ENCODE measurements at regions not wholly inside any gene's neighbourhood (a gene's known extent, or its start where the extent isn't known, plus 50 kb on each side); places are given as distances from the start of the nearest gene placed in this dataset.
"Not testable (repeated sequence)": the region's sequence is repeated elsewhere in the genome, so short reads cannot be mapped to it uniquely, and the experiment has no call there.

DNA sequence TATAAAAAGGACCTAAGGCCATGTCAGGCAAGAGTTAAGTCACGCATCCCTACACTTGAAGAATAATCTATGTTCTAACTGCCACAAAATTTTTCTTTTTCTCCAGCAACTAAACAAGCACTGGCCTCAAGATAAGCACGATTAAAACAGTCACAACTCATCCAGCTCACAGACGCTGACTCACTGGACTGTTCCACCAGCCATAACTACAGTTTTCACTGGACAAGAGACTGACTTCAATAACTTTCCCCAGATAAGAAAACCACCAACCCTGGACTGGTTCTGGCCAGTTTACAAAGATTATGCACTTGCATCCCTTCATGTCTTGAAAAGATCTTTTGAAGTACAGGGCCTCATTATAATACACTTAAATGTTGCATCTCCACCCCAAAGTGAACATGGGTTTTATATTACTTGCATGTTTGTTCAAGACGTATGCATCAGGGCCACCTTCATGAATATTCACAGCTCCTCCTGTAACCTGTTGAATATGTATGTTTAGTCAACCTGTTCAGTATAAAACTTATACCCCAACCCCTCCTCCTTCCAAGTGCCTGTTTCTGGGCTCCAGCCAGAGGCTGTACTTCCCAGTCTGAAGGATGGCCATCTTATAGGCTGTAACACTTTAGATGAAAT lies 129.3 kb upstream of the EPB41L4A start:
- peaks cover 21% of the 10 kb centered on the region for H3K27me3 Mint-ChIP-seq
- H3K4me3 Mint-ChIP-seq = no peak overlapping the region

DNA sequence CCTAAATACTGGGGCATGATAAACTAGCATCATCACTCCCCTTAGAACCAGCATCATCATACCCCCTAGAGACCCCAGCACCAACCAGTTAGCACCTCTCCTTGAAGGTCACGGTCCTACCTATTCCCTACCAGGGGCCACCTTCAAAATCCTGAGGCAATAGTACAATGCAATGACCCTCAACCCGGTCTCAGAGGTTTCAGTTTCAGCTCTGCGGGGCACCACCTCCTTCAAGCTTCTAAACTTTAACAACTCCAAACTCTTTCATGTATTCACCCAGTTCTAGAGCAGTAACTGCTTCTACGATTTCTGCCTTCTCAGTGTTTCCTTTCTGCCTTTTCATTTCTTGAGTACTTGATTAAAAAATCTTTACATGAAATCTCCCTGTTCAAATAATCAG lies 130.1 kb upstream of the EPB41L4A start:
- Mint-ChIP-seq H3K36me3 (no peaks in the 10 kb centered on the region), H3K4me3 (no peak overlapping the region), H3K27me3 (peaks cover 21% of the 10 kb centered on the region), H3K9me3 (ENCODE audit: low read depth) (no peaks in the 10 kb centered on the region), H3K4me1 (peaks cover 3% of the 10 kb centered on the region), H3K27ac (no peak overlapping the region)
- DNase-seq = no peak
- CTCF ChIA-PET = interaction anchor here (2.7 kb wide), 1 partner anchor 208 kb away, joined by 13 read pairs; no protein-coding TSS in a partner anchor
- no peak for ATAC-seq

More for the DNA sequence above, 129.3 kb upstream of the EPB41L4A start:
- CTCF ChIA-PET = no interaction called here
- no peak for DNase-seq
- Mint-ChIP-seq H3K4me1 (peaks cover 3% of the 10 kb centered on the region), H3K27ac (no peak overlapping the region), H3K9me3 (ENCODE audit: low read depth) (no peaks in the 10 kb centered on the region), H3K36me3 (no peaks in the 10 kb centered on the region)
- ATAC-seq = no peak

DNA sequence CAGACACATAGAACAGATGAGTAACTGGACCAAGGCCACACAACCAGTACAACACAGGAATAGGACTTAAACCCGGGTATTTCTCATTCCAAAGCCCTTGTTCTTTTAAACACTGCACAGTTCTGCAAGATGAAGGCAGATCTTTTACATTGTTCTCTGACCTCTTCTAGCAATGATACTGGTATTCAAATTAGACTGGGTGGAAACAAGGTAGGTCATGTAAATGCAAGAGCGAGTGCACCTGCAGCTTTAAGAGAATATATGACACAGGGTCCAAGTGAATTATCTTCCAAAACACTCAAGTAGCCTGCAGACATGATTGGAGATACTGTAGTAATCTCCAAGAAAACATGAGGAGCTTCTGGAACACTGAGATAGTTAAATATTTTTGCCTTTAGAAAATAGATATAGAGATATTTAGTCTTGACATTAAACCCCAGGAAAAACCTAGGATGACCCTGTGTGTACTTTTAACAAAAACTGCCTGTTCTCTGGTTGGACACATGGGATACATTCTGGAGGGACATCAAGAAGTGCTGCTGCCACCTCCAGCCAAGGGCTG lies 130.6 kb upstream of the EPB41L4A start:
- ATAC-seq = no peak

DNA sequence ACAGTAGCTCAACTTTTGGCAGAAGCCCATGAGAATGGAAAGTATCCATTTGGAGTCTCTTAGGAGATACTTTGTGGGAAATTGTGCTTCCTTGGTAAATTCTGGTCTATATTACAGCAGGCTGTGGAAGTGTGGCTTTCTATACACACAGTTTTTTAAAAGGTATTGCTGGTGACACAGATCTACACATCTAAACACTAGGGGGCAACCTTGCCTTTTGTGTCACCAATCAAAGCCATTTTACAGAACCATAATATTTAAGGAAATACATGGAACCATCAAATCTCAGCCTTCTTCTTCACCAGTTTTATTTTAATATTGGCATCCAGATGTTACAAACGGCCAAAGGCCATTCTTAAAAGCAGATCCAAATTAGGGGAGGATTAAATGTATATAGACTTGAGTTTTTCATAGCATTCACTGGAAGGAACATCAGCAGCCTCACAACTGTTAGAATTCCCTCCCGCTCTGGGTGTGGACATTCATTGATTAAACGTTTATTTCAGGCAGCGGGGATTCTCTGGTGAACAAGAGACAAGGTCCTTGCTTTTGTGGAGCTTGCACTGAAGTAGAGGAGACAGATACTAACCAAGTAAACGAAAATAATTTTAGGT lies 132.4 kb upstream of the EPB41L4A start:
- peaks cover 3% of the 10 kb centered on the region for H3K4me1 Mint-ChIP-seq
- H3K27ac Mint-ChIP-seq = no peak overlapping the region
- H3K36me3 Mint-ChIP-seq = no peaks in the 10 kb centered on the region
- peaks cover 13% of the 10 kb centered on the region for H3K27me3 Mint-ChIP-seq
- no peak overlapping the region for H3K4me3 Mint-ChIP-seq
- CTCF ChIA-PET = interaction anchor here (0.6 to 2.7 kb wide), 13 partner anchors 11 to 1055 kb away, joined by 3 to 13 read pairs (median 3); no protein-coding TSS in a partner anchor
- no peaks in the 10 kb centered on the region for H3K9me3 Mint-ChIP-seq (ENCODE audit: low read depth)
- DNase-seq (peak; percentile 49), ATAC-seq (peak; percentile 45)

More for the DNA sequence above, 130.6 kb upstream of the EPB41L4A start:
- Mint-ChIP-seq H3K4me3 (no peak overlapping the region), H3K27ac (no peak overlapping the region), H3K27me3 (peaks cover 16% of the 10 kb centered on the region), H3K36me3 (no peaks in the 10 kb centered on the region), H3K9me3 (ENCODE audit: low read depth) (no peaks in the 10 kb centered on the region), H3K4me1 (peaks cover 3% of the 10 kb centered on the region)
- DNase-seq = no peak
- CTCF ChIA-PET = interaction anchor here (1.6 to 2.7 kb wide), 2 partner anchors 9 to 208 kb away, joined by 8 to 13 read pairs; no protein-coding TSS in a partner anchor

DNA sequence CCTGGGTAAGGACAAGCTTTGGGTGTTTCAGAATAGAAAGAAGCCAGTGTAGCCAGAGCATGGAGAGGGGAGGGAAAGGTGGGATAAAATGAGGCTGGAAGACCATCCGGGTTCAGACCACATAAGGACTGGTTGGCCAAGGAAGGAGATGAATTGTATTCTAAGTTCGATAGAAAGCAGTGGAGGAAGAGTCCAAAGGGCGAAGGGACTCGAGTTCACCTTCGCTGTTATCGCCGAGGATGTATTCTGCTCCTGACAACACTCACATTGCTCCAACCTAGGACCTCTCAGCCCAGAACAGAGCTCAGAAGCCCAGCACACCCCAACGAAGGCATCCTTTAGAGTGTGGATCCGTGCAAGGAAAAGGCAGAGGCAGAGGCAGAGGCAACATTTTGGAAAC lies 133.1 kb upstream of the EPB41L4A start:
- Mint-ChIP-seq H3K36me3 (no peaks in the 10 kb centered on the region), H3K27me3 (peaks cover 13% of the 10 kb centered on the region), H3K27ac (no peak overlapping the region), H3K9me3 (ENCODE audit: low read depth) (no peaks in the 10 kb centered on the region), H3K4me1 (peaks cover 3% of the 10 kb centered on the region), H3K4me3 (no peak overlapping the region)
- CTCF ChIA-PET = interaction anchor here (0.6 to 2.7 kb wide), 6 partner anchors 53 to 410 kb away, joined by 3 to 16 read pairs (median 5); no protein-coding TSS in a partner anchor
- ATAC-seq (no peak), DNase-seq (no peak)

DNA sequence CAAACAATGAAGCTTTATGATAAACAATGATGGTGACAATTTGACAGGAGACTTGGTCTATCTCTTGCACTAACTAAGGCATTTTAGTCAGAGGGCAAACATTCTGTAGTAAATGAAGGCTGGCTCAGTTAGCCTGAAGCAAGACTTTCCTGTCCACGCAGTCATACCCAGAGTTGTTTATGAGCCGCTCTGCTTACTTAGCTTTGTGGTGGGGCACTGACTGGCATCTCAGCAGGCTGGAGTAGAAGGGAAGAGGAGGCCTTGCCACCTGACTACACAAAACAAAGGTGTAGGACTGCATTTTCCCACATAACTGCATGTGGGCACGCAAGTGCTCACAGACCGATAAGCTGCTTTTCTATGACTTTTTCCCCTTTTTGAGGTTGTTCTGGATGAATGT lies 133.7 kb upstream of the EPB41L4A start:
- ATAC-seq = no peak
- CTCF ChIA-PET = interaction anchor here (0.7 to 2.7 kb wide), 5 partner anchors 52 to 443 kb away, joined by 3 to 16 read pairs (median 3); no protein-coding TSS in a partner anchor
- H3K4me3 Mint-ChIP-seq = no peak overlapping the region
- no peak for DNase-seq
- H3K4me1 Mint-ChIP-seq = peaks cover 3% of the 10 kb centered on the region
- H3K27me3 Mint-ChIP-seq = peaks cover 13% of the 10 kb centered on the region
- H3K36me3 Mint-ChIP-seq = no peaks in the 10 kb centered on the region
- no peak overlapping the region for H3K27ac Mint-ChIP-seq
- no peaks in the 10 kb centered on the region for H3K9me3 Mint-ChIP-seq (ENCODE audit: low read depth)

DNA sequence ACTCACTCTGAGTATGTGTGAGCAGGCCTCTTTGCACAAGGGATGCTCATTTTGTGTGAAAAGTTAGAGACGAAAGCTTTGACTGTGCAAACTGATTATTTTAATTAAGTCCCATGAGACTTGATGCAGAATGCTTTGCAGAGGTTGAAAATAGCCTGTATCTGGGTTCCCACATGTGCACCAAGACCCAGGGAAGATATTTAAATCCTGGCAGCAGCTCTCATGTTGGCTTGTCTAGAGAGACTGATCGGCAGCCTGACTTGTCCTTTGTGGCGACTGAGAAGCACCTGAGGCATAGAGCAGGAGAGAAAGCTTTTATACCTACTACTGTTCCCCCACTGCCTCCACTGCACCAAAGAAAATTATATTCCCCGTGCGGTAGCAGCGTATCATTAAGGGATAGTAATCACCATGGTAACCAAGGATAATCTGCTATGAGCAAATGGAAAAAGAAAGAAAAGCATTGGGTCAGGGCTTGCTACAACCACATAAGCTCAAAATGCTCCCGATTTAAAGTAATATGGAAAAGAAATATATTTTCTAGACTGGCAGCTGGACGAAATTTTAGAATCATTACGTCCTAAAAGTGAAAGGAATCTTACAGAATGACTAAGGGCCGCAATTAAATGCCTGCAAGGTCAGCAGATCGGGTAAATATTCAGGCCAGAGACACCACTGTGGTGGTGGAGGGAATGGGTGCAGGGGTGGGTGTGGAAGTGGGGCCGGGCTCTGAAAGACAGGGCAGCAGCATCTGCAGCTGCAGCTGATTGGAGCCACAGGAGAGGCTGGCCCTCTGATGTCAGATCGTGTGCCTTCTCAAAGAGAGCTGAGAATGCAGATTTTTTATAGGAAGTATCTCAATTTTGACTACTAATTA lies 135.3 kb upstream of the EPB41L4A start:
- peaks cover 1% of the 10 kb centered on the region for H3K4me1 Mint-ChIP-seq
- CTCF ChIA-PET = interaction anchor here (1.2 to 1.6 kb wide), 3 partner anchors 67 to 442 kb away, joined by 3 to 5 read pairs (median 3); no protein-coding TSS in a partner anchor
- H3K9me3 Mint-ChIP-seq (ENCODE audit: low read depth) = no peaks in the 10 kb centered on the region
- H3K27me3 Mint-ChIP-seq = peaks cover 7% of the 10 kb centered on the region
- DNase-seq (no peak), ATAC-seq (no peak)
- no peaks in the 10 kb centered on the region for H3K36me3 Mint-ChIP-seq
- H3K27ac Mint-ChIP-seq = no peak overlapping the region
- H3K4me3 Mint-ChIP-seq = no peak overlapping the region

DNA sequence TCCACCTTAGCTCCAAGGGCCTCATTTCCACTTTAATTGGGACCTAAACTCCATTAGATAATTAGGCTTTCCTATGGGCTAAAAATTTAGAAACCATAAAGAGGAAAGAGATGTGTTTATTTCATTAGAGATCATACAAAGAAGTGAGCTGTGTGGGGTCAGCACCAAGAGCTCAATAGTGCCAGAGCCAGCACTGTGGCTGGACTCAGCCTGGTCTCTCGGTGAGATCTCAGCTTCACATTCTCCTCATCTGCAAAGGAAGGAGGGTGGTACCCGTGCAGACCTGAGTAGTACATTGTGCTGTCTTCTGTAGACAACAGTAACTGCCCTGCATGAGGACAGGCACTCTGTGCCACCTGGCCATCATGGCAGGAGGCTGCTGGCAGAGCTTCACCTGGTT lies 136.1 kb upstream of the EPB41L4A start:
- Mint-ChIP-seq H3K9me3 (ENCODE audit: low read depth) (no peaks in the 10 kb centered on the region), H3K4me3 (no peak overlapping the region), H3K36me3 (no peaks in the 10 kb centered on the region), H3K27ac (no peak overlapping the region), H3K27me3 (no peaks in the 10 kb centered on the region), H3K4me1 (no peaks in the 10 kb centered on the region)
- CTCF ChIA-PET = interaction anchor here (1.2 to 1.6 kb wide), 2 partner anchors 66 to 203 kb away, joined by 3 to 5 read pairs; no protein-coding TSS in a partner anchor
- ATAC-seq (no peak), DNase-seq (no peak)

DNA sequence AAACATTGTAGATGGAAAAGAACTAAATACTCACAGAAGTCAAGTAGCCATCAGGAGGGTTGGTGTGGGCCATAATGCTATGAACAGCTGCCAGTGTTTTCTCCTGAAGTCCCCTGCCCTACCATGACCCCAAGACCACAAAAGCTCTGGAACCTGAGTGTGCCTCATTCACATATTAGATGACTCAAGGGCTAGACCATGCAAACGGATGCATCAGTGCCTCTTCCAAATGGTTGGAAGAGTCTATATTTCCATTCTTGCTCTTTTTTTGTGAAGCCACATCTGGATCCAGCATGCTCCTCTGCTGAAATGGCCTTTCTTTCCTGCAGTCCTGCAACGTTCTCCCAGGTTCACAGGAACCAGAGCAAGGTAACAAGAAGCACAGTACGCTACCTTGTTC lies 136.6 kb upstream of the EPB41L4A start:
- Mint-ChIP-seq H3K27ac (no peak overlapping the region), H3K36me3 (no peaks in the 10 kb centered on the region), H3K27me3 (no peaks in the 10 kb centered on the region), H3K4me1 (no peaks in the 10 kb centered on the region), H3K9me3 (ENCODE audit: low read depth) (no peaks in the 10 kb centered on the region), H3K4me3 (no peak overlapping the region)
- DNase-seq = no peak
- CTCF ChIA-PET = interaction anchor here (1.2 to 1.6 kb wide), 2 partner anchors 65 to 202 kb away, joined by 3 to 5 read pairs; no protein-coding TSS in a partner anchor
- no peak for ATAC-seq

DNA sequence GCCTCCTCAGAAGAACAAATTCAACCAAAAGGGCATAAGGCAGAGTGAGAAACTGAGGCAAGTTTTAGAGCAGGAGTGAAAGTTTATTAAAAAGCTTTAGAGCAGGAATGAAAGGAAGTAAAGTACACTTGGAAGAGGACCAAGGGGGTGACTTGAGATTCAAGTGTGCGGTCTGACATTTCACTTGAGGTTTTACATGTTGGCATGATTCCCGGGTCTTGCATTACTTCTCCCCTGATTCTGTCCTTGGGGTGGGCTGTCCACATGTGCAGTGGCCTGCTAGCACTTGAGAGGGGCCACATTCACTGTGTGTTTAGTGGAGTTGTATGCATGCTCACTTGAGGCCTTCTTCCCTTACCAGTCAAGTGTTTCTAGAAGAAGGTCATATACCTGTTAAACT lies 140.4 kb upstream of the EPB41L4A start:
- DNase-seq; H3K36me3 Mint-ChIP-seq; H3K27me3 Mint-ChIP-seq; H3K4me3 Mint-ChIP-seq; ATAC-seq; H3K9me3 Mint-ChIP-seq (ENCODE audit: low read depth); H3K27ac Mint-ChIP-seq; H3K4me1 Mint-ChIP-seq; CTCF ChIA-PET: not testable (repeated sequence)

DNA sequence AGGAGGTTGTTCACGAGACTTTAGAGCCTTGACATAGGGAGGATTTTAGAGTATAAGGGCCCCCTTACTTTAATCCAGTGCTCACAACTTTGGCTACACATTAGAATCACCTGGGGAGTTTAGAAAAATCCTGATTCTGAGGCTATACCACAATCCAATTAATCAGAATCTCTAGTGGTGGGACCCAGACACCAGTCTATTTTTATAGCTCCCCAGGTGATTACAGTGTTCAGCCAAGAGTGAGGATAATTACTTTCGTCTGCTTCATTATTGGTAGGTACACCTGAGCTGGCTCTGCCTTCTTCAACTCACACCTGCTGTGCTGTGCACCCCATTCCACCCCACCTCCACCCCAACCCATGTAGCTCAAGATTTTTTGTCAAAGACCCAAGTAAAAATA lies 141.3 kb upstream of the EPB41L4A start:
- Mint-ChIP-seq H3K36me3 (peaks cover 8% of the 10 kb centered on the region), H3K9me3 (ENCODE audit: low read depth) (peaks cover 12% of the 10 kb centered on the region), H3K27me3 (peaks cover 2% of the 10 kb centered on the region), H3K4me1 (no peaks in the 10 kb centered on the region), H3K27ac (no peak overlapping the region), H3K4me3 (no peak overlapping the region)
- ATAC-seq = no peak
- CTCF ChIA-PET = no interaction called here
- no peak for DNase-seq

DNA sequence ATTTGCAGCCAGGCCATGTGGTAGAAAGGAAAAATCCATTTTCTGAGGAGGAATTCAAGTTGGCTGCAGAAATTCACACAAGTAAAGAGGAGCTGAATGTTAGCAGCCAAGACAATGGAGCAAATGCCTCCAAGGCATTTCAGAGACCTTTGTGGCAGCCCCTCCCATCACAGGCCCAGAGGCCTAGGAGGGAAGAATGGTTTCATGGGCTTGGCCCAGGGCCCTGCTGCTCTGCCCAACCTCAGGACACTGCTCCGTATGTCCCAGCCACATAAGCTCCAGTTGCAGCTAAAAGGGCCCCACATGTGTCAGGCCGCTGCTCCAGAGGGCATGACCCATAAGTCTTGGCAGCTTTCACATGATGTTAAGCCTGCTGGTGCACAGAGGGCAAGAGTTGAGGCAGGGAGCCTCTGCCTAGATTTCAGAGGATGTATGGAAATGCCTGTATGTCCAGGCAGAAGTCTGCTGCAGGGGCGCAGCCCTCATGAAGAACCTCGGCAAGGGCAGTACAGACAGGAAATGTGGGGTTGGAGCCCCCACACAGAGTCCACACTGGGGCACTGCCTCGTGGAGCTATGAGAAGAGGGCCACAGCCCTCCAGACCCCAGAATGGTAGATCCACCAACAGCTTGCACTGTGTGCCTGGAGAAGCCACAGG lies 144.2 kb upstream of the EPB41L4A start:
- ATAC-seq (no peak), DNase-seq (no peak)
- CTCF ChIA-PET = no interaction called here
- H3K4me3 Mint-ChIP-seq = no peak overlapping the region
- H3K36me3 Mint-ChIP-seq = peaks cover 8% of the 10 kb centered on the region
- peaks cover 12% of the 10 kb centered on the region for H3K9me3 Mint-ChIP-seq (ENCODE audit: low read depth)
- H3K4me1 Mint-ChIP-seq = no peaks in the 10 kb centered on the region
- peaks cover 7% of the 10 kb centered on the region for H3K27me3 Mint-ChIP-seq
- H3K27ac Mint-ChIP-seq = no peak overlapping the region

DNA sequence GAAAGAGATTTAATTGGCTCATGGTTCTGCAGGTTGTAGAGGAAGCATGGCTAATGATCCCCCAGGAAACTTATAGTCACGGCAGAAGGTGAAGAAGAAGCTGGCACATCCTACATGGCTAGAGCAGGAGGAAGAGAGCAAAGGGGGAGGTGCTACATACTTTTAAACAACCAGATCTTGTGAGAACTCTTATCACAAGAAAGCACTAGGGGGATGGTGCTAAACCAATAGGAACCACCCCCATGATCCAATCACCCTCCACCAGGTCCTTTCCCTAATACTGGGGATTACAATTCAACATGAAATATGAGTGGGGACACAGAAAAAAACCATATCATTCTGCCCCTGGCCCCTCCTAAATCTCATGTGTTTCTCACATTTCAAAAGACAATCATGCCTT lies 147.2 kb upstream of the EPB41L4A start:
- H3K4me1 Mint-ChIP-seq = no peaks in the 10 kb centered on the region
- H3K4me3 Mint-ChIP-seq = no peak overlapping the region
- CTCF ChIA-PET = no interaction called here
- H3K27me3 Mint-ChIP-seq = peaks cover 5% of the 10 kb centered on the region
- peaks cover 12% of the 10 kb centered on the region for H3K9me3 Mint-ChIP-seq (ENCODE audit: low read depth)
- H3K27ac Mint-ChIP-seq = no peak overlapping the region
- peaks cover 8% of the 10 kb centered on the region for H3K36me3 Mint-ChIP-seq
- no peak for ATAC-seq
- no peak for DNase-seq

Data from activated CD8-positive, alpha-beta memory T cell treated with anti-CD3 and anti-CD28 coated beads, Interleukin-2, amount 10 ng/mL, durations not matched to agents 7 days and 5 days (primary cell).